ENCODE measurements at regions not wholly inside any gene's neighbourhood (a gene's known extent, or its start where the extent isn't known, plus 50 kb on each side); places are given as distances from the start of the nearest gene placed in this dataset.

DNA sequence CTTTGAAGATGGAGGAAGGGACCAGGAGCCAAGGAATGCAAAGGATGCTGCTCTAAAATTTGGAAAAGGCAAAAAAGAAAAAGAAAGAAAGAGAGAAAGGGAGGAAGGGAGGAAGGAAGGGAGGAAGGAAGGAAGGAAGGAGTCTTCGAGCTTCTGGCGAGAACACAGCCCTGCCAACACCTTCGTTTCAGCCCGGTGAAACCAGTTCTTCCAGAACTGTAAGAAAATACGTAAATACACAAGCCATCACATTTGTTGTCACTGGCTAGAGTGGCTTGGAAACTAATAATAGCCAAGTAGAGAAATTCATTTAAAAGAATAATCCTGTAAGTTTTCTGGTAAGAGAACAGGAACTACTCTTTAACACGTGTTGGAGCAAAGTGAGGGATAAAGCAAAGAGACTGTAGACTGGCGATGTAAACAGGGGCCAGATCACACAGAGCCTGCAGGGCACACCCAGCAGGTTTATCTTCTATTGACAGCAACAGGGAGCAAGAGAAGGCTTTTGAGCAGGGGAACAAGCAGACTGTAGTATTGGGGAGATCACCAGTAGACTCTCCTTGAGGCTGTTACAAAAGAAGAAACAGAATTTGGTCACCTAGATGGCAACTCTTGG is 188.7 kb upstream of the MPHOSPH6 start:
- DNase-seq (ENCODE audit: low read depth in 2 of 2) = no peak

DNA sequence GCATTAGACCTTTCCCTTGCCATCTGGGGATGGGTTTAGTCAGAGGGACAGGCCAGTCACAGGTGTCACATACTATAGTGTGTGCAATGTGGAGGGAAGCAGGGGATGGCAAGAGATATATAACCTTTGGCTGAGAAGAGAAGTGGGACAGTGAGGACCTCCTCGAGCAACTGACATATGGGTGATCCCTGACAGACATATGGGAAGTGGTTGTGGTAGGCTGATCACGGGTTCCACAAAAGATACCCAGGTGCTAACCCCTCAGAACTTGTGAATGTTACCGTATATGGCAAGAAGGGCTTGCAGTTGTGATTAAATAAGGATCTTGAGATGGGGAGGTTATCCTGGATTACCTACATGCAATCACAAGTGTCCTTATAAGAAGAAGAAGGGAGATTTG is 188.1 kb upstream of the MPHOSPH6 start:
- DNase-seq (ENCODE audit: low read depth in 2 of 2) = no peak

DNA sequence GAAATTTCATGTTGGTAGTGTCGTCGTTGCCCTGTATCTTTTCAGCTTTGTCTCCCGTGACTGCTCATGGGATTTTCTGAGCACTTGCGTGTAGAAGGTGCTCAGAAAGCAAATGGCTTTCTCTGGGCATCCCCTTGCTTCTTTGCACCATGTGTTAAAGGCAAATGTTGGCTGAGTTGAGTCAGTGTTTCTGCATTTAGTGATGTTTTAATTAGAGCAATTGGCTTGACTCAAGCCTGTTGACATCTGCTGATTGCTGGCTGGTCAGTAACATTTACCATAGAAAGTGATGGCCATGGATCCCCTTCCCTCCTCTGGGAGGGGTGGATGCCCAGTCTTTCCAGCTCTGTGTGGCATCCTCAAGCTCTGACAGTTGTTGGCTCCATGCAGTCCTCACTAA is 187.2 kb upstream of the MPHOSPH6 start:
- DNase-seq (ENCODE audit: low read depth in 2 of 2) = no peak

DNA sequence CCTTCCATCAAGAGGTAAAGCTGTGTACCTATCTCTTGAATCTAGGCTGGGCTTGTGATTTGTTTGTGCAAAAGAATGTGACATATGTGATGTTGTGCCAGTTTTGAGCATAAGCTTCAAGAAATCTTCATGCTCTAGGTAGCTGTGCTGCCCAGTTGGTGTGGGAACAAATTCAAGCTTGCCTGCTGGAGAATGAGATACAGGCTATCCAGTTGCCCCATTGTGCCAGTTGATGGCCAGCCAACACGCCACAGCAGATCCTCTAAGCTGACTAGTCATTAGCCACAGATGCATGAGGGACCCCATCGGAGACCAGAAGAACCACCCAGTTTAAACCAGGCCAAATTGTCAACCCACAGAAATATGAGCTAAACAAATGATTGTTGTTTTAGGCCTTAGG is 180.5 kb upstream of the MPHOSPH6 start:
- DNase-seq (ENCODE audit: low read depth in 2 of 2) = no peak

DNA sequence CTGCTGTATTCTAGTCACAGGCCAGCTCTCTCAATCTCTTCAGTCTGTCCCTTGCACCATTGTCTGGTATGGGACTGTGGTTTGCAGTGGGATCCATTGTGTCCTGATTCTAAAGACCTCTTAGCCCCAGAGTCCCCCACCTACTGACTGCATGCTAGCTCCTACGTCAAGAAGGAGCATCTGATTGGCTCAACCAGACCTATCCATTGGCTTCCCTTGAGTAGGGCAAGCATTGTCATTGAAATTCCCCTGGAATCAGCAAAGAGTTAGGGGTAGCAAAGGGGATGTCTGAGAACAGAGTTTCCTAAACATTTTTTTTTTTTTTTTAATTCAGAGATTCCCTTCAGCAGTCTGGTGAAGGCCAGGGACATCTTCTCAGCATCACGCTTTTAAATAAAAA is 175.3 kb upstream of the MPHOSPH6 start:
- no peak for DNase-seq (ENCODE audit: low read depth in 2 of 2)

DNA sequence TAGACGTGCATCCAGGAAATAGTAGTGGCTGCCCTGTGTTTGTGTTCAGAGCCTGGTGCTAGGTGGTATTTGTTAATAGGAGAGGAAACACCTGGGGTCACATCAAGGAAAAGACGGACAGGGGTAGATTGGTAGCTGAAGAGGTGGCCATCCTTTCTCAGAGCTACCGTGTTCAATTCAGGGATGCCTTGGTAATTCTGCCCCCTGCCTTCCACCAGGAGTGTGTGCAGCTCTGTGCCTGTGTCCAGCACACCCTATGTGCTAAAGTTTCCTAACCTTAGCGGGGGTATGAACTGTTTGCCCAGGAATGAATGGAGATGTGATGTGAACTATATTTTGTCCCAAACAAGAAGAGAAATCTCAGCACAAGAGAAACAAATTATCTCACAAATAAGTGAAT is 174.1 kb upstream of the MPHOSPH6 start:
- DNase-seq (ENCODE audit: low read depth in 2 of 2) = no peak

DNA sequence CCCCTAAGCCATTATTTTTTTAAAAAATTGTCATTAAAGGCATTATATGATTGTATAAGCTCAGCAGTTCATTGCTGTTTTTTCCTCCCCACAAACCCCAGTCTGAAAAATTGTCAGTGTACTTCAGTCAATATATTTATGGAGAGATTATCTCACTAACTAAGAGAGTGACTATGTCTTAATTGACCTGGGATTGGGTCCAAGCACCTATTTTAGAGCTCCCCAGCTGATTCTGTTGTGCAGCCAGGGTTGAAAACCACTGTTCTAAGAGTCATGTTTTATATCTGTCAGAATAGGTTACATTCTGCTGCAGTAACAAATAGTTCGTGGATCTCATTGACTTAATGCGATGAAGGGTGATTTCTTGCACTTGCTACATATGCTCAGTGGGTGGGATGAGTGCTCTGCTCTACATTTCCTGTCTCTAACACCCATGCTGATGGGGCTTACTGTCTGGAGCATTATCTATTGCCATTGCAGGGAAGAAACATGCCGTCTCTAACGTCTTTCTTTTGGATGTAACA is 171.2 kb upstream of the MPHOSPH6 start:
- DNase-seq (ENCODE audit: low read depth in 2 of 2) = no peak

DNA sequence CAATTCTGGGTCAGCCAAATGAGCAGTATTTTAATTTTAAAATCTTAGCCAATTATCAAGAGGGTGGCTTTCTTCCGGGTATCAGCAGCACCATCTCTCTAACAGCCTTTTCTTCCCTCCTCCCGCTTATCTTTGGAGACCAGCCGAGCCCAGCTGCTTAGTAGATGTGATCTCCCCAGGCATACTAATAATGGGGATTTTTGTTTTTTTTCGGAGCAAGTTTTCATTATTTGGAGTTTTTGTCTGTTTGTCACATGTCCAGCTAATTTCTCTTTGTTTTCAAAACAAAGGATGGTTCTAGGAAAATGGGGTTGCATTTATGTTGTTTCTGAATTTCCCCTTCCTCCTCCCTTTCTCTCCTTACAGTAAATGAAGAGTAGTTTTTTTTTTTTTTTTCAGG is 170.5 kb upstream of the MPHOSPH6 start:
- no peak for DNase-seq (ENCODE audit: low read depth in 2 of 2)

DNA sequence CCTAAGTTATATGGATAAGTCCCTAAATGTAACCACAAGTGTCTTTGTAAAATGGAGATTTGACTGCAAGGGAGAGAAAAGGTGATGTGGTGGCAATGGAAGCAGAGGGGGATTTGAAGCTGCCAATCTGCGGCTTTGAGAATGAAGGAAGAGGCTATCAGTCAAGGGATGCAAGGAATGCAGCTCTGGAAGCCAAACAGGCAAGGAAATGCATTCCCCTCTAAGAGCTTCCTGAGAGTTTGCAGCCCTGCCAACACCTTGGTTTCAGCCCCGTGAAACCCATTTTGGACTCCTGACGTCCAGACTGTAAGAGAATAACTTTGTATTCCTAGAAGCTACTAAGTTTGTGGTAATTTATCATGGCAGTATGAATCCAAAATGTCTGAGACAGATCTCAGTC is 167.3 kb upstream of the MPHOSPH6 start:
- no peak for DNase-seq (ENCODE audit: low read depth in 2 of 2)

DNA sequence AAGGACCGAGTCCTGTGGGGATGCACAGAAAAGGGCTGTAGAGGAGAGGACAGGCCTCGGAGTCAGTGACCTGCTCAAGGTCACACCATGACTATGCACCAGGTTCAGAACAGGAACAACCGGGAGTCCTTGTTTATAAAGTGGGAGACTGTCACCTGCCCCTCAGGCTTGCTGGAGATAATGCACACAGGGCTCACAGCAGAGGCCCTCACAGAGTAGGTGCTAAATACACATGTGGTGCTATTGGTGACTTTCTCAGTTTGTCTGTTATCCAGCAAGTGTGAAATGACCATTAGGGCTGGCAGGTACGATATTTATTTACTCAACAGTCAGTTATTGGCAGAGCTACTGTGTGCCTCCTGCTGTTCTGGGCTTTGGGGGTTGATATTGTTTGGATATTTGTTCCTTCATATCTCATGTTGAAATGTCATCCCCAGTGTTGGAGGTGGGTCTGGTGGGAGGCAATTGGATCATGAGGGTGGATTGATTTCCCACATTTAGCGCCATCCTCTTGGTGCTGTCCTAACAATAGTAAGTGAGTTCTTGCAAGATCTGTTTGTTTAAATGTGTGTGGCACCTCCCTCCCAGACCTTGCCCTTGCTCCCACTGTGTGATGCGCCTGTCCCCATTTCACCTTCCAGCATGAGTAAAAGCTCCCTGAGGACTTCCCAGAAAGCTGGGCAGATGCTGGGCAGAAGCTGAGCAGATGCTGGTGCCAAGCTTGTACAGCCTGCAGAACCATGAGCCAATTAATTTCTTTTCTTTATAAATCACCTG is 162.1 kb upstream of the MPHOSPH6 start:
- no peak for DNase-seq (ENCODE audit: low read depth in 2 of 2)

DNA sequence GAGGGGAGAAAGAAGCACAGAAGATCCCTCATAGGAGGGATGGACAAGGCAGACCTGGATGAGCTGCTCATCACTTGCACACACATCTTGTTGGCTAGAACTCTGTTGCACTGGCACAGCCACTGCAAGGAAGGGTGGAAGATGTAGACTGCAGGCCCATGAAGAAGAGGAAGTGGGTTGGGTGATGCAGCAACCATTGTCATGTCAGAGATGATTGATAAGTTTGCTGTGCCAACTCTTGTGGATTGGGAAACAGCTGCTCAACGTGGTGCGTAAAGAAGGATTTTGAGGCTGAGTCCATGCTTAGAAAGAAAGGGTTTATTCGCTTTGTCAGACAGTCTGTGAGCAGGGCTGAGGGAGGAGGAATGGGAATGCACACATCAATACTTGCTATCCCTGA is 161.4 kb upstream of the MPHOSPH6 start:
- DNase-seq (ENCODE audit: low read depth in 2 of 2) = no peak

DNA sequence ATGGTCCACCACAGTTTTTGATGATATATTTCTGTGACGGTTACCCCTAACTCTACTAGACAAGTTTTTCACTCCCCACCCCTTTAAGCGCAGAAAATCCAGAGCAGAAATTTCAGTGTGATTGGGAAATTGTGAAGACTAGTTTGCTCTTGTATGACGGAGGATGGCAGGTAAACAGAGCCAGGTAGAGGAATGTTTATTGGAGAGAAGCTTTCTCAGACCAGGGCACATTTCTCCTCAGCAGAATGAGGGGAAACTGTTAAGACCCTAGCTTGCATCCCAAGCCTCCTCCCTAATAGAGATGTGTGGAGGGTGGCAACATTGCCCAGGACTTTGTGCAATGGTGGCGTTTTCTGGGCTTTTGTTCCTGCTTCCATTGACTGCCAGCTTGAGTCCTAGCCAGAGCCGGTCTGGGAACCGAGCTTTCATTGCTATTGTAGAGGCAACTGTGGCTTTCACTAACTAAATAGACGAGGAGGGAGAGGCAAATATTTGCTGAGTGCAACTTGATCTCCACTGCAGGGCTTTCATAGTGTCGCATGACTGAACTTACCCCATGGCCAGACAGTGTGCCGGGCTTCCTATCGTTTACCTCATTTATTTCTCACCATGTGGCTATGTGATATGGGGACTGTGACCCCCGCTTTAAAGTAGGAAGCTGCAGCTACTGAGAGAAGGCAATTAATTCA is 159.6 kb upstream of the MPHOSPH6 start:
- DNase-seq (ENCODE audit: low read depth in 2 of 2) = no peak

DNA sequence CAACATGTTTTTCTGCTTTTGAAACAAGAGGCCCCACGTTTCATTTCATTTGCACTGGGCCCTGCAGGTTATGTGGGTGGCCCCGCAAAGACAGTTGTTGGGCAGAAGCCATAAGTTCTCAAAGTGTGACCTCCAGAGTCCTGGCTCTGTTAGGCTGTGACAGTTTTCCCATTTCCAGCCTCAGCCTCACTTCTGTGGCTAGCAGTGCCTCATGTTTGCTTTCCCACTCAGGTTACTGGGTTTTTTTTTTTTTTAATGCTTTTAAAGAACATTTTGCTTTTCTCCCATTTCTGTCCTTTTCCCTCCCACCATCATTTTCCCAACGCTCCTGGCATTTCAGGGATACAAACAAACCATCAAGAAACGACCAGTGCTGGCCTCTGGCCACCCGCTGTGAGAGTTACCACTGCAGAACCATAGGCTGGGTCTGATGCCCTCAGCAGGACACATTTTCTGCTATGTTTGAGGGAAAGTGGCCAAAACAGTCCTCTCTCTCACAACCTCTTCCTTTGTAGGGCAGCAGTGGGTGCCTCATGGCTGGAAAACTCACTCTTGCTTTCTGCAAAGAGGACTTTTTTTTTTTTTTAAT is 159.0 kb upstream of the MPHOSPH6 start:
- DNase-seq (ENCODE audit: low read depth in 2 of 2) = no peak

DNA sequence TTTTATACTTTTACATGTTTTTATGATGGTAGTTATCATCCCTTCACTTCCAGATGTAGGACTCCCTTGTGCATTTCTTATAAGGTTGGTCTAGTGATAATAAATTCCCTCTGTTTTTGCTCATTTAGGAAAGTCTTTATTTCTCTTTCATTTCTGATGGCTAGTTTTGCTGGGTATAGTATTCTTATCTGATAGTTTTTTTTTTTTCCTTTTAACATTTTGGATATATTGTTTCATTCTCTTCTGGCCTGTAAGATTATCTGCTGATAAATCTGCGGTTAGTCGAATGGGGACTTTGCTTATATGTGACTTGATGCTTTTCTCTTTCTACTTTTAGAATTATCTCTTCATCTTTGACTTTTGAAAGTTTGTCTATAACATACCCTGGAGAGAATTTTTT is 153.1 kb upstream of the MPHOSPH6 start:
- DNase-seq (ENCODE audit: low read depth in 2 of 2) = no peak

DNA sequence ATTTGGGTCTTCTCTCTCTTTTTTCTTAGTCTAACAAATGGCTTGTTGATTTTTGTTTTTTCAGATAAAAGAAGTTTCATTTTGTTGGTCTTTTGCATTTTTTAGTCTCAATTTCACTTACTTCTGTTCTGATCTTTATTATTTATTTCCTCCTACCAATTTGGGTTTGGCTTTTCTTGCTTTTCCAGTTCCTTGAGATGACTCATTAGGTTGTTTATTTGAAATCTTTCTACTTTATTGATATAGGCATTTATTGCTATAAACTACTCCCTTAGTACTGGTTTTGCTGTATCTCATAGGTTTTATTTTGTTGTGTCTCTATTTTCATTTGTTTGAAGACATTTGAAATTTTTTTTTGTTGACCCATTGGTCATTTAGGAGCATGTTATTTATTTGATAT is 152.2 kb upstream of the MPHOSPH6 start:
- no peak for DNase-seq (ENCODE audit: low read depth in 2 of 2)

DNA sequence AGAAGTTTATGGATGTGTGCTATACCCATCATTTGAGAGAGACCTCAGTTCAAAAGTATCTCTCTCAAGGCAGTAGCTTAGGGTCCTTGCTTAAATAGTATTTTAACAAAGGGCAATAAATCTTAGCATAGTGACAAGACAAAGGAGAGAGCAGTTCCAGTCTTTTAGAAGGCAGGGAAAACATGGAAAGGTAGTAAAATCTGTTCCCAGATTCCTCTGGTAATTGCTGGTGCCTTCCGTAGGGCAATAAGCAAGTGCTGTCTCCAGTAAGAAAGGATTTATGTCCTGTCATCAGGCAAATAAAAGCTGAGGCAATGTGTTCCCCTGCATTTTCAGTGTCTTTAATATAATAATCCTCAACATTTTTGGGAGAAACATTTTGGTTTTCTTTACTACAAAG is 149.0 kb upstream of the MPHOSPH6 start:
- no peak for DNase-seq (ENCODE audit: low read depth in 2 of 2)

DNA sequence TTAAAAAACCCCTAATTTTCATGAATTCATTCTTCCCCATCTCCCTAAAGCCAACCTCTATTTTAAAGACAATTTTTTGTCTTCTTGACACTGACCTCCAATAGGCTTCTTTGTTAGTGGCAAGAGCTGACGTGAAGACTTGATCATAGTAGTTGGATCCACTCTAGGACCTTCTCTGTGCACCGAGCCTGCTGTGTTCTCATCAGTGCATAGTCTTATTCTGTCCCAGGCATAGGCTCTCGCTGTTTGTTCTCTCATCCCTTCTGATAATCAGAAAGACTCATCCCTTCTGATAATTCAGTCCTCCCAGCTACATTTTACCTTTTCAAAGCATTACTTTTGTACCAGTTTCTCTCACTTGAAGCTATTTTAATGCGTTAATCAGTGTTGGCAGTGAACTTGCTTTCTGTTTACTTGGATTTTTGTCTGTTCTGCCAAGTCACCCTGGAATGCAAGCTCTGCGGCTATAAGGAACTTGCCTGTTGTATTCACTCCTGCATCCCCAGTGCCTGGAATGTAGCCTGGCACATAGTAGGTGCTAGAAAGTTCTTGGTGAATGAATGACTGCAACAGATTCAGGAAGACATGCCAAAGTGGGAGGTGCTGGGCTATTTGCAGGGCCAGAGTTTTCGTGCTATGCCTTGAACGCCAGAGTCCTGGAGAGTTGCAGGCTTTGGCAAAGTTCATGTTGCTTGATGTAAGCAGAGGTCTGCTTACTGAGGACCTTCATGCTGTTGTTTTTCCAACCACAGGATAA is 147.6 kb upstream of the MPHOSPH6 start:
- no peak for DNase-seq (ENCODE audit: low read depth in 2 of 2)

DNA sequence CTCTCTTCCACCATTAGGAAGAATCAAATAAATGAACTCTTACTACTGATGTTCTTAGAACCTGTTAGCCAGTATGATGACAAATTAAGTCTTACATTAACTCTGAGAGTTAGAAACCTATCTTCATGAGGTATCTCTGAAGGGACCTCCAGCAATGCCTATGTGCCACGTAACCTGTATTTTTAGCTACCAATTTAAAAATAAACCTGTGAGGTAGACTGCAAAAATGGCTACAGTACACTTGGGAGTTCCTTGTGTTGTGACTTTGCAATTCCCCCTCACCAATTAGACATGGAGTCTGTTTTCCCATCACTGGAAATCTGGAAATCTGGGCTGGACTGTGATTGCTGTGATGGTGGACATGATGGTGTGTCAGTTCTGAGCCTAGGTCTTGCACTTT is 143.7 kb upstream of the MPHOSPH6 start:
- DNase-seq (ENCODE audit: low read depth in 2 of 2) = no peak

DNA sequence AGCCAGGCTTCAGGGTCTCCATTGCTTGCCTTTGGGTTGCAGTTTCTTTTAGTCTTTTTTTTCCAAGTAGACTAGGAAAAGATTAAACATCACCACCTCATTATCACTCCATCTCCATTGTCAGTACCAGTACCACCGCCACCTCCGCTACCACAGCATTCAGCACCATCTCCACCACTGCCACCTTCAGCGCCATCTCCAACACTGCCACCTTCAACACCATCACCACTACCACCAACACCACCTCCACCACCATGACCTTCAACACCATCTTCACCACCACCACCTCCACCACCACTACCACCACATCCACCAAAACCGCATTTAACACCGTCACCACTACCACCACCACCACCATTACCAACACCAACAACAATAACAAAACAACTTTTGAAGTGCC is 141.5 kb upstream of the MPHOSPH6 start:
- DNase-seq (ENCODE audit: low read depth in 2 of 2) = no peak

DNA sequence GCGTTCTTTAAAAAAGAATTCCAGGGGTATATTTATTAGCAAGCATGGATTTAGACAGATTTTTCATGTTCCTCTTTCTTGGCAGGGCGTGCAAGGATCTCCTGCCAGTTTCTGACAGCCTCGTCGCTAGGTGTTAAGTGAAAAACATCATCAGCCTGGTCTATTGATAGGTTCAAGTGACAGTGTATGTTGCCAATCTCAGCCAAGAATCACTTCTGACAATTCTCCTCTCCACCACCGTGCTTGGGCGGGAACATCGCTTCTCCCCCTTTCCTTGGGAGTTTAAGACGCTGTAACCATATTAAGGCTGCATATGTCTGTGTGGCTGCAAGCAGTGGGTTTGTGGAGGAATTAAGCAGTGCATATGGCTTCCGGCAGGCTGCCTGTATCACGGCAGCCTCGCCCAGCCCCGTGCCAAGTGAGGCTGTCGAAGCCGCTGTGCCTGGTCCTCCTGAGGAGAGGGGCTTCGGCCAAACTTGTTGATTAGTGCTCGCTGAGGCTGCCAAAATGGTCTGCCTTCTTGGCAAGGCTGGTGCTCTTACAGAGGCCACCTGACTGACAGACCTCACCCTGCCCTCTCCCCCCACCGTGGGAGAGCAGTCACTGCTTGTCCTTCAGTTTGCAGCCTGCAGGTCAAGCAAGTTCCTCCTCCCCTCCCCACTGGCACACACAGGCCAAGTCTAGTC is 132.2 kb upstream of the MPHOSPH6 start:
- DNase-seq (ENCODE audit: low read depth in 2 of 2) = no peak

DNA sequence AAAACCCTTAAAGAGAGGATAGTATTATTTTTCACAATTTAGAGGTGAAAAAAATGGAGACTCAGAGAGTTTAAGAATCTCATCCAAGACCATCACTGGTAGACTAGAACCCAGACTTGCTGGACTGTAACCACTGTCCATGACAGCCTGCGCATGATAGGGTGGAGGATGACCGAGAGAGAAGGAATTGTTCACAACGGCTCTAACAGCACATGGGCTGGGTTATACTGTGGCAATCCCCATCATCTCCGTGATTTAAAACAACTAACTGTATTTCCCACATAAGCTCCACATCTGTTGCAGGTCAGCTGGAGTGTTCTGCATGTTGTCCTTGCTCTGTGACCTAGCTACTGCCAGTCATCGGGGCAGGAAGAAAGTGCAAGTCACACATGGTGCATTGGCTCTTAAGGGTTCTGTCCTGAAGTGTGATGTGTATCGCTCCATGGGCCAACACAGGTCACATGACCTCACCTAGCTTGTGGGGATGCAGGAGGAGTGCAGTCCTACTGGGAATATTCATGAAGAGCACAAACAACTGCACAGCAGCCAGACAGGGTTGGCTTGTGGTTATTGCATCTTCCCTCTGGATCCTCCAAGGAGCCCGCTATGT is 131.2 kb upstream of the MPHOSPH6 start:
- no peak for DNase-seq (ENCODE audit: low read depth in 2 of 2)

Data from stimulated activated CD8-positive, alpha-beta memory T cell treated with anti-CD3 and anti-CD28 coated beads, Interleukin-15, amount 100 ng/mL, for 48 hours (primary cell).